Kidney epithelial cell (primary cell): ENCODE measurements at regions not wholly inside any gene's neighbourhood (a gene's known extent, or its start where the extent isn't known, plus 50 kb on each side); places are given as distances from the start of the nearest gene placed in this dataset.

ENCODE experiments used
- DNase-seq: peaks from one replicate; pipeline ENCODE4 v3.0.0-alpha.2; 2010; ENCODE audit warnings: low read depth
- H3K27me3 ChIP-seq: 2 replicates; pipeline ENCODE4 v1.6.0; 2011; ENCODE audit warnings: low read length; ENCODE audit not compliant: control insufficient read depth, insufficient read depth
- H3K36me3 ChIP-seq: 2 replicates; pipeline ENCODE4 v1.5.1; 2011; ENCODE audit warnings: low read length; ENCODE audit not compliant: control insufficient read depth, insufficient read depth
- H3K4me3 ChIP-seq: 2 replicates; pipeline ENCODE4 v1.5.1; 2011; ENCODE audit warnings: low read depth, mild to moderate bottlenecking, control low read depth, low read length
- CTCF ChIP-seq: IDR thresholded peaks from 2 replicates; pipeline ENCODE4 v1.5.1; 2011; ENCODE audit warnings: mild to moderate bottlenecking, moderate library complexity, low read length, control low read depth, inconsistent platforms; ENCODE audit not compliant: insufficient read depth, poor library complexity, severe bottlenecking

- no peaks in the 10 kb centered on the region for H3K36me3 ChIP-seq
- H3K4me3 ChIP-seq = no peak overlapping the region
- no peak for TF ChIP-seq CTCF
- H3K27me3 ChIP-seq = no peaks in the 10 kb centered on the region
- no peak for DNase-seq
These were observed 735.3 kb upstream of the ADGRL4 start for GRCh38 chr1:79741720-79742421.

GRCh38 chr1:79738101-79738500 is 731.6 kb upstream of the ADGRL4 start:
- H3K27me3 ChIP-seq = no peaks in the 10 kb centered on the region
- H3K4me3 ChIP-seq = no peak overlapping the region
- no peak for DNase-seq
- H3K36me3 ChIP-seq = no peaks in the 10 kb centered on the region
- no peak for TF ChIP-seq CTCF

DNA sequence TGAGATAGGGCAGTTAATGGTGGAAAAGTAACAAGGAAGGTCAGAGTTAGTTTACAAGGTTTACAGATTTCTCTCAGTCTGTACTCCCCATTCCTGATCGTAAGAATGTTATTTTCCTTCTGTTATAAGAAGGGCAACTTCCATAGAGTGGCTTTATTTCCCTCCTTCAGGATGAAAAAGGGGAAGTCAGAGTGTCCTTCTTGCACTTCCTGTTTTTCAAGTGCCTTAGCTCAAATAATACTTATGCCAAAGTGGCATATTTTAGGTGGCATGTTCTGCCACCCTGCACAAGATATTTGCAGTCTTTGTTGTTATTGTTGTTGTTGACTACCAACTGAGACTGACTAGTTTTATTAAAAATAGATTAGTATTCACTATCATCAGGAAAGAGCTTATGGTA is 730.7 kb upstream of the ADGRL4 start:
- no peak for TF ChIP-seq CTCF
- H3K36me3 ChIP-seq = no peaks in the 10 kb centered on the region
- no peaks in the 10 kb centered on the region for H3K27me3 ChIP-seq
- DNase-seq = no peak
- no peak overlapping the region for H3K4me3 ChIP-seq

DNA sequence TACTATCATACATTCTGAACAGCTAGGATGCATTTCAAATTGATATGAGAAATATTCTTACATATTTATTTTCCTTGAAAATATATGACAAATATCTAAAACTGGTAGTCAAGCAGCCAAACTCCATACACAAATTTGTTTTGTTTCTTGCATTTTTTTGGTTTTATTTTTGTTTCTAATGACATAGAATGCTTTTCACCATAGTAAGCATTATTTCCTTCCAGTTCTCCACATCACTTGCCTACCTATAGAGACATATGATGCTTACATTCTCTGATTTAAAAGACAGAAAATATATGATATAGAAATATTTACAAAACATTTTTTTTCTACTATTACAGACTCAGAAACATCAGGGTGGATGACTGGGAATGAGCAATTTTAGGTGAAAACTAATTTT is 726.4 kb upstream of the ADGRL4 start:
- Histone ChIP-seq H3K27me3 (no peaks in the 10 kb centered on the region), H3K36me3 (no peaks in the 10 kb centered on the region), H3K4me3 (no peak overlapping the region)
- TF ChIP-seq CTCF = no peak
- no peak for DNase-seq

- DNase-seq = no peak
- no peak for TF ChIP-seq CTCF
- H3K4me3 ChIP-seq = no peak overlapping the region
- H3K36me3 ChIP-seq = no peaks in the 10 kb centered on the region
- no peaks in the 10 kb centered on the region for H3K27me3 ChIP-seq
These were observed 720.4 kb upstream of the ADGRL4 start for GRCh38 chr1:79726911-79727310.

GRCh38 chr1:79726321-79726720 is 719.8 kb upstream of the ADGRL4 start:
- DNase-seq = no peak
- no peaks in the 10 kb centered on the region for H3K27me3 ChIP-seq
- no peak for TF ChIP-seq CTCF
- H3K4me3 ChIP-seq = no peak overlapping the region
- no peaks in the 10 kb centered on the region for H3K36me3 ChIP-seq
